SHP77 treated with DMSO at 0.1 percent for 48 hours (cell line): ENCODE measurements at regions not wholly inside any gene's neighbourhood (a gene's known extent, or its start where the extent isn't known, plus 50 kb on each side); places are given as distances from the start of the nearest gene placed in this dataset.
A peak's percentile ranks its signal among the peaks of the same experiment; 100 is the strongest.
"Not testable (repeated sequence)": the region's sequence is repeated elsewhere in the genome, so short reads cannot be mapped to it uniquely, and the experiment has no call there.

Source experiments
- DNase-seq: peaks from one replicate; lab custom pipeline; 2025; lab: John Stamatoyannopoulos, UW

- DNase-seq, result no peak
Observed at GRCh38 chr1:99361406-99361805, 97.1 kb downstream of the PLPPR4 start.

- no peak for DNase-seq
Observed at GRCh38 chr1:99363531-99363930, 99.2 kb downstream of the PLPPR4 start.

- DNase-seq, result no peak
Observed at GRCh38 chr1:99365141-99365540, 100.8 kb downstream of the PLPPR4 start.

- no peak for DNase-seq
Observed at GRCh38 chr1:99365545-99365944, 101.3 kb downstream of the PLPPR4 start.

GRCh38 chr1:99369154-99369553, 104.9 kb downstream of the PLPPR4 start:
- DNase-seq, result no peak

GRCh38 chr1:99370476-99370875, 106.2 kb downstream of the PLPPR4 start:
- DNase-seq, result no peak

GRCh38 chr1:99371413-99371812, 107.1 kb downstream of the PLPPR4 start:
- DNase-seq, result no peak

- DNase-seq, result no peak
Observed at GRCh38 chr1:99374109-99374508, 109.8 kb downstream of the PLPPR4 start.

- DNase-seq, result not testable (repeated sequence)
Observed at GRCh38 chr1:99374693-99375092, 110.4 kb downstream of the PLPPR4 start.

GRCh38 chr1:99384021-99384420, 119.7 kb downstream of the PLPPR4 start:
- no peak for DNase-seq

GRCh38 chr1:99385852-99386251, 121.6 kb downstream of the PLPPR4 start:
- DNase-seq, result no peak

- DNase-seq, result no peak
Observed at GRCh38 chr1:99396389-99396788, 132.1 kb downstream of the PLPPR4 start.

GRCh38 chr1:99397029-99397428, 132.7 kb downstream of the PLPPR4 start:
- DNase-seq, result no peak

GRCh38 chr1:99397863-99398262, 133.6 kb downstream of the PLPPR4 start:
- DNase-seq, result no peak

- DNase-seq, result not testable (repeated sequence)
Observed at GRCh38 chr1:99401556-99401955, 137.3 kb downstream of the PLPPR4 start.

GRCh38 chr1:99404399-99404798, 140.1 kb downstream of the PLPPR4 start:
- DNase-seq, result not testable (repeated sequence)

GRCh38 chr1:99405325-99405724, 141.0 kb downstream of the PLPPR4 start:
- DNase-seq, result peak; percentile 39

GRCh38 chr1:99407018-99407417, 142.7 kb downstream of the PLPPR4 start:
- no peak for DNase-seq

GRCh38 chr1:99424087-99424486, 159.8 kb downstream of the PLPPR4 start:
- no peak for DNase-seq

- DNase-seq, result no peak
Observed at GRCh38 chr1:99429754-99430153, 165.5 kb downstream of the PLPPR4 start.

- no peak for DNase-seq
Observed at GRCh38 chr1:99438656-99439230, 174.5 kb downstream of the PLPPR4 start.

- no peak for DNase-seq
Observed at GRCh38 chr1:99439433-99440075, 175.3 kb downstream of the PLPPR4 start.

- DNase-seq, result no peak
Observed at GRCh38 chr1:99441299-99442095, 177.2 kb downstream of the PLPPR4 start.
